ENCODE measurements at regions not wholly inside any gene's neighbourhood (a gene's known extent, or its start where the extent isn't known, plus 50 kb on each side); places are given as distances from the start of the nearest gene placed in this dataset.

- no peak overlapping the region for H3K23ac ChIP-seq (ENCODE audit: insufficient read length)
- H2BK12ac ChIP-seq (ENCODE audit: low read depth, low read length) = no peak overlapping the region
- WGBS, 2 experiments (ENCODE audit: extremely low coverage in 1 of 2, insufficient coverage in 1 of 2, insufficient read length in 1 of 2, insufficient replicate concordance in 2 of 2, low coverage in 1 of 2, low lambda C conversion rate in 2 of 2, missing lambda C conversion rate in 1 of 2) = 94% methylated on average over 6 of the region's 6 CpGs; no CpG with 5 or more reads in 1 of the 2 experiments
- no peaks in the 10 kb centered on the region for H4K20me1 ChIP-seq (replicated peaks in 1 of 2; ENCODE audit: control insufficient read depth in 1 of 2, insufficient read depth in 2 of 2, low read length in 2 of 2)
- H2AK5ac ChIP-seq (ENCODE audit: low read depth, low read length) = no peak overlapping the region
- H3K27me3 ChIP-seq (replicated peaks in 1 of 4; ENCODE audit: control insufficient read depth in 3 of 4, extremely low read depth in 1 of 4, insufficient read depth in 3 of 4, low read length in 3 of 4) = no peaks in the 10 kb centered on the region
- no peak overlapping the region for H4K91ac ChIP-seq (replicated peaks; ENCODE audit: insufficient read length, low read length)
- no peak overlapping the region for H3K27ac ChIP-seq (ENCODE audit: low read depth, low read length)
- no peak overlapping the region for H2BK5ac ChIP-seq (ENCODE audit: low read depth, low read length)
- DNase-seq (ENCODE audit: low read depth in 1 of 2, low spot score in 2 of 2) = no peak
- no peaks in the 10 kb centered on the region for H3K79me1 ChIP-seq (ENCODE audit: low read depth, low read length)
- H3K4me3 ChIP-seq (ENCODE audit: extremely low read depth in 1 of 4, insufficient read depth in 2 of 4, low read depth in 3 of 4, low read length in 4 of 4) = no peak overlapping the region
- H3K79me2 ChIP-seq (ENCODE audit: control insufficient read depth in 1 of 2, insufficient read depth in 2 of 2, low read length in 2 of 2) = no peaks in the 10 kb centered on the region
- H3K18ac ChIP-seq (ENCODE audit: extremely low read depth, low read length) = no peak overlapping the region
- ChIA-PET POLR2A (ENCODE audit: partially characterized antibody) (no interaction called here), CTCF (ENCODE audit: partially characterized antibody) (interaction anchor here (0.9 to 1.3 kb wide), 4 partner anchors 18 to 191 kb away, joined by 3 read pairs; no protein-coding TSS in a partner anchor)
- no peak overlapping the region for H4K5ac ChIP-seq (ENCODE audit: insufficient read length, low read depth, low read length)
- no peaks in the 10 kb centered on the region for H3K36me3 ChIP-seq (ENCODE audit: control insufficient read depth in 2 of 4, insufficient read depth in 4 of 4, low read length in 3 of 4)
- H3K56ac ChIP-seq (replicated peaks; ENCODE audit: insufficient read length, low read depth, low read length) = no peak overlapping the region
- H3K4ac ChIP-seq (replicated peaks; ENCODE audit: insufficient read length, low read depth, low read length) = no peak overlapping the region
- no peaks in the 10 kb centered on the region for H3K4me1 ChIP-seq (replicated peaks in 1 of 4; ENCODE audit: control insufficient read depth in 3 of 4, insufficient read depth in 4 of 4, low read length in 3 of 4)
- no peaks in the 10 kb centered on the region for H3K9me3 ChIP-seq (ENCODE audit: insufficient read depth in 2 of 2, low read depth in 1 of 2, low read length in 1 of 2)
- FAIRE-seq = no peak
- H4K8ac ChIP-seq (ENCODE audit: extremely low read depth, insufficient read depth, low read length) = no peak overlapping the region
- no peak overlapping the region for H2AFZ ChIP-seq (ENCODE audit: low read length)
- H3K14ac ChIP-seq (ENCODE audit: insufficient read length) = no peak overlapping the region
- H3K4me2 ChIP-seq (ENCODE audit: insufficient read depth in 1 of 2, low read depth in 2 of 2, low read length in 2 of 2) = no peak overlapping the region
- no peak overlapping the region for H2BK120ac ChIP-seq (replicated peaks; ENCODE audit: low read depth, low read length)
- no peak overlapping the region for H3K9ac ChIP-seq (replicated peaks in 1 of 4; ENCODE audit: extremely low read depth in 1 of 4, low read depth in 3 of 4, low read length in 3 of 4)
- no peaks in the 10 kb centered on the region; the same call in 1 of the 2 replicates for H3K23me2 ChIP-seq (ENCODE audit: low read depth, low read length)
- H2BK15ac ChIP-seq (ENCODE audit: low read length) = no peak overlapping the region
- H2BK20ac ChIP-seq (ENCODE audit: low read length) = no peak overlapping the region
- no peak for TF ChIP-seq CHD2 (IDR thresholded peaks at IDR 0.05; ENCODE audit: low read length)
- TF ChIP-seq CHD1 (IDR thresholded peaks at IDR 0.05; ENCODE audit: low read depth, low read length) = no peak
- no peak for TF ChIP-seq MAFK (IDR thresholded peaks at IDR 0.05; ENCODE audit: low read depth, low read length)
- no peak for TF ChIP-seq PHF8 (conservative IDR thresholded peaks at IDR 0.05; ENCODE audit: low read depth, low read length)
- TF ChIP-seq TAF1 (IDR thresholded peaks at IDR 0.05; ENCODE audit: low read depth, low read length) = no peak
- TF ChIP-seq POLR2A (IDR thresholded peaks at IDR 0.05; ENCODE audit: control extremely low read depth in 1 of 2, low read depth in 2 of 2, low read length in 2 of 2) = no peak
- no peak for TF ChIP-seq RNF2 (IDR thresholded peaks at IDR 0.05; ENCODE audit: borderline replicate concordance, low read depth, low read length, missing control alignments, poor library complexity, severe bottlenecking)
- no peak for TF ChIP-seq POU5F1 (IDR thresholded peaks at IDR 0.05; ENCODE audit: low read depth, low read length)
- TF ChIP-seq BCL11A (IDR thresholded peaks at IDR 0.05; ENCODE audit: low read depth in 2 of 2, low read length in 2 of 2) = no peak
- no peak for TF ChIP-seq MAX (IDR thresholded peaks at IDR 0.05)
- no peak for TF ChIP-seq USF2 (IDR thresholded peaks at IDR 0.05; ENCODE audit: low read length)
- TF ChIP-seq GABPA (IDR thresholded peaks at IDR 0.05; ENCODE audit: borderline replicate concordance, insufficient read depth, low read length) = no peak
Measured at GRCh38 chr6:118755941-118756646, 104.7 kb upstream of the CEP85L start.

Measured in H1 (cell line).